ENCODE measurements at regions not wholly inside any gene's neighbourhood (a gene's known extent, or its start where the extent isn't known, plus 50 kb on each side); places are given as distances from the start of the nearest gene placed in this dataset.

DNA sequence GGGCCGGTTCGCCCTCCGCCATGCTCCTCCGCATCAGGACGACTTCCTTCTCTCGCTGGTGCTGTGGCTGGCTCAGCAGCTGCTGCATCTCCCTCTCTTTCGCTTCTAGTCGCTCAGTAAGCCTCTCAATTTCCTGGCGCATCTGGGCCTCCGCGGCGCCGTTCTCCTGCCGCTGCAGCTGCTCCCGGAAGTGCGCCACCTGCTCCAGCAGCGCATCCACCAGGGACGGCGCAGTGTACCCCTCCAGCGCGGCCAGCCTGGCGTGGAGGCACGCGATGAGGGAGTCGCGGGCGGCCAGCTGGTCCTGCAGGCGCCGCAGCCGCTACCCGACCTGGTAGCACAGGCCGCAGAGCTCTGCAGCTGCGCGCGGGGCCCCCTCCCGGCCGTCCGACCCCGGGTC is 97.4 kb upstream of the MED14 start:
- TF ChIP-seq, protein P1, sequence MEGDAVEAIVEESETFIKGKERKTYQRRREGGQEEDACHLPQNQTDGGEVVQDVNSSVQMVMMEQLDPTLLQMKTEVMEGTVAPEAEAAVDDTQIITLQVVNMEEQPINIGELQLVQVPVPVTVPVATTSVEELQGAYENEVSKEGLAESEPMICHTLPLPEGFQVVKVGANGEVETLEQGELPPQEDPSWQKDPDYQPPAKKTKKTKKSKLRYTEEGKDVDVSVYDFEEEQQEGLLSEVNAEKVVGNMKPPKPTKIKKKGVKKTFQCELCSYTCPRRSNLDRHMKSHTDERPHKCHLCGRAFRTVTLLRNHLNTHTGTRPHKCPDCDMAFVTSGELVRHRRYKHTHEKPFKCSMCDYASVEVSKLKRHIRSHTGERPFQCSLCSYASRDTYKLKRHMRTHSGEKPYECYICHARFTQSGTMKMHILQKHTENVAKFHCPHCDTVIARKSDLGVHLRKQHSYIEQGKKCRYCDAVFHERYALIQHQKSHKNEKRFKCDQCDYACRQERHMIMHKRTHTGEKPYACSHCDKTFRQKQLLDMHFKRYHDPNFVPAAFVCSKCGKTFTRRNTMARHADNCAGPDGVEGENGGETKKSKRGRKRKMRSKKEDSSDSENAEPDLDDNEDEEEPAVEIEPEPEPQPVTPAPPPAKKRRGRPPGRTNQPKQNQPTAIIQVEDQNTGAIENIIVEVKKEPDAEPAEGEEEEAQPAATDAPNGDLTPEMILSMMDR (IDR thresholded peaks at IDR 0.05) = no peak
- TF ChIP-seq EZH2 (IDR thresholded peaks at IDR 0.05; ENCODE audit: borderline replicate concordance, insufficient read depth, low read depth, low read length, poor library complexity, severe bottlenecking) = no peak

Data from B cell (primary cell).